Stimulated activated CD4-positive, alpha-beta T cell treated with anti-CD3 and anti-CD28 coated beads, Interleukin-1b, Interleukin-23, amount 100 ng/mL, for 48 hours (primary cell): ENCODE measurements at regions not wholly inside any gene's neighbourhood (a gene's known extent, or its start where the extent isn't known, plus 50 kb on each side); places are given as distances from the start of the nearest gene placed in this dataset.
"Not testable (repeated sequence)": the region's sequence is repeated elsewhere in the genome, so short reads cannot be mapped to it uniquely, and the experiment has no call there.

Experiments used
- DNase-seq: peaks from one replicate; pipeline ENCODE4 v3.0.0-alpha.2; 2020

GRCh38 chr6:920512-920911 is 227.6 kb upstream of the EXOC2 start:
- DNase-seq = no peak

GRCh38 chr6:919500-919899 is 226.6 kb upstream of the EXOC2 start:
- DNase-seq = no peak

- DNase-seq = no peak
Measured at GRCh38 chr6:917939-918338, 225.0 kb upstream of the EXOC2 start.

GRCh38 chr6:917296-917695 is 224.4 kb upstream of the EXOC2 start:
- no peak for DNase-seq

GRCh38 chr6:916131-916530 is 223.2 kb upstream of the EXOC2 start:
- no peak for DNase-seq

GRCh38 chr6:912871-913835 is 220.2 kb upstream of the EXOC2 start:
- no peak for DNase-seq

- DNase-seq = no peak
Measured at GRCh38 chr6:907928-908327, 215.0 kb upstream of the EXOC2 start.

- DNase-seq = no peak
Measured at GRCh38 chr6:906920-907319, 214.0 kb upstream of the EXOC2 start.

GRCh38 chr6:905556-905955 is 212.6 kb upstream of the EXOC2 start:
- no peak for DNase-seq

- DNase-seq = no peak
Measured at GRCh38 chr6:904994-905393, 212.1 kb upstream of the EXOC2 start.

GRCh38 chr6:903761-904160 is 210.8 kb upstream of the EXOC2 start:
- DNase-seq = no peak

GRCh38 chr6:901696-902460 is 208.9 kb upstream of the EXOC2 start:
- DNase-seq = no peak

- no peak for DNase-seq
Measured at GRCh38 chr6:900716-901605, 208.0 kb upstream of the EXOC2 start.

GRCh38 chr6:897528-898207 is 204.7 kb upstream of the EXOC2 start:
- no peak for DNase-seq

GRCh38 chr6:894274-894673 is 201.3 kb upstream of the EXOC2 start:
- DNase-seq = peak; percentile 7

- DNase-seq = no peak
Measured at GRCh38 chr6:890995-891394, 198.1 kb upstream of the EXOC2 start.

- DNase-seq = no peak
Measured at GRCh38 chr6:890201-890600, 197.3 kb upstream of the EXOC2 start.

- DNase-seq = no peak
Measured at GRCh38 chr6:887583-888235, 194.8 kb upstream of the EXOC2 start.

GRCh38 chr6:886116-886515 is 193.2 kb upstream of the EXOC2 start:
- not testable (repeated sequence) for DNase-seq

GRCh38 chr6:885051-885590 is 192.2 kb upstream of the EXOC2 start:
- no peak for DNase-seq

GRCh38 chr6:884570-884969 is 191.6 kb upstream of the EXOC2 start:
- no peak for DNase-seq
